NCI-H69 (cell line): ENCODE measurements at regions not wholly inside any gene's neighbourhood (a gene's known extent, or its start where the extent isn't known, plus 50 kb on each side); places are given as distances from the start of the nearest gene placed in this dataset.

Source experiments
- DNase-seq: peaks from one replicate; lab custom pipeline; 2025; lab: John Stamatoyannopoulos, UW

- no peak for DNase-seq
Observed at GRCh38 chr5:88364991-88365390, 96.3 kb upstream of the TMEM161B start.

DNA sequence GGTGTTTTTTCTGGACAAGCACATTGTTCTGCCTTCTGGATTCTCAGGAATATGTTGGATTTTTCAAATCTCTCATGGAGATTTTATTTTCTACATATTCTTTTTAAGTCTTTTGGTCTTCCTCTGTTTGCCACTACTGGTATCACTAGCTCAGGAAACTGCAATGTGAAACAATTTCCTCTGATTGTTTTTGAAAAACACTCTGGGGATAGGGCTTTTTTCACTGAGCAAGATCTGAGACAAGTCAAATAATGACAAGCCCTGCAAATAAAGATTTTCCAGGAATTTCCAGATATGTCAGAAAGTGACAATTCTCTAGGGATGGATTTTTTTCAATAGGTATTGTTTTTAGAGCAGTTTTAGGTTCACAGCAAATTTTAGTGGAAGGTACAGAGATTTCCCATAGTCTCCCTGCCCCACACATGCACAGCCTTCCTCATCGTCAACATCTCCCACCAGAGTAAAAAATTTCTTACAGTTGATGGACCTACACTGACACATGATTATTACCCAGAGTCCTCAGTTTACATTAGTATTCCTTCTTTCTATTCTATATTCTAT, 86.9 kb upstream of the TMEM161B start:
- DNase-seq: no peak

DNA sequence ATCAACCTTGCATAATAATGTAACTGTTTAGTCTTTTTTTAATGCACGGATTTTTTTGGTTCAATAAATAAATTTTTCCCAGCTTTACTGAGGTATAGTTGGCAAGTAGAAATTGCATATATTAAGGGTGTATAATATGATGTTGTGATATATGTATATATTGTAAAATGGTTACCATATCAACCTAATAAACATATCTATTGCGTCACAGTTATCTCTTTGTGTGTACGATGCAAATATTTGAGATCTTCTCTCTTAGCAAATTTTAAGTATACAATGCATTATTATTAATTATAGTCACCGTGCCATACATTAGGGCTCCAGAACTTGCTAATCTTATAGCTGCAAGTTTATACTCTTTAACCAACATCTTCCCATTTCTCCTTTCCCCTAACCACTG, 57.2 kb upstream of the TMEM161B start:
- no peak for DNase-seq

DNA sequence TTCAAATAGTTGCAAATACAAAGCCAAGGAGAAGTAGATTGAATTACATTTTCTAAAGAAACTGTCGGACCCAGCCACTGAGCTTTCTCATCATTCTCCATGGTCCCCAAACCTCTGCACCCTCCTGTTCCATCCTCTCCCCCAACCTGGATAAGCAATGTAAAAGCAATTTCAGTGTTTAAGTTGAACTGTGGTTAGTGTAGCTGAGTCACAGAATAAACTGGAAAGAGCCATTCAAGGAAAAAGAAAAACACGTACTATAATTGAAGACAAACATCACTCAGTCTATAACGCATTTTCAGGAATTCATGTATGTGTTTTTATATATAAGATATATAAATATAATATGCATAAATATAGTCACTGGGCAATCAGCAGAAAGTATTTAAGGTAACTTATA, 54.1 kb upstream of the TMEM161B start:
- DNase-seq: no peak
